Prostate gland (tissue), 2 donors: ENCODE measurements at regions not wholly inside any gene's neighbourhood (a gene's known extent, or its start where the extent isn't known, plus 50 kb on each side); places are given as distances from the start of the nearest gene placed in this dataset.

Experiments used
- CTCF ChIP-seq, 4 experiments: fragments of 200-600 bp in 2 of 4; fragments of 450-650 bp in 2 of 4; sonication (generic) in 2 of 4; IDR thresholded peaks; 1 replicate in 3 of 4; 2 replicates in 1 of 4; pipeline ENCODE4 v1.5.1; 2016 to 2019; ENCODE audit warnings: antibody characterized with exemption in 4 of 4, mild to moderate bottlenecking in 2 of 4, moderate library complexity in 2 of 4
- POLR2A ChIP-seq: fragments of 450-650 bp; IDR thresholded peaks from one replicate; pipeline ENCODE4 v1.6.1; 2016; ENCODE audit warnings: antibody characterized with exemption, mild to moderate bottlenecking

- TF ChIP-seq CTCF (IDR thresholded peaks at IDR 0.05) (no peak), POLR2A (no peak)
These were observed 635.0 kb upstream of the NR3C2 start for GRCh38 chr4:149077181-149077580.
